ENCODE measurements at regions not wholly inside any gene's neighbourhood (a gene's known extent, or its start where the extent isn't known, plus 50 kb on each side); places are given as distances from the start of the nearest gene placed in this dataset.

DNA sequence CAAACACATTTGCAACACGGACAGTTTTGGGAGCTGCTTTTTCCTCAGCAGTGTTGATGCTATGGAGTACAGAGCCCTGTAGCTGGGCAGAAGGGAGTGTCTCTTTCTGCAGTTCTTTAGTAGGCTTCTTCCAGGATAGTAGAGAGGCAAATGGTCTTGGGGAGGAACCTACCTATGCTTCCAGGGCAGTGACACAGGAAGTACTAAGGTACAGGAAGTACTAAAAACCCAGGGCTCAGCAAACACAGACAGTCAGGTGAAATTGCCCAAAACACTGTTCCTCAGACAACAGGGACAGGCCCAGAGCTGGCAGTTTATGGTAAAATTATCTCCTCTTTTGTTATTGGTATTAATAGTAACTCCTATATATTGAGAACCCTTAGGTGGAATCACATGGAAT lies 217.6 kb downstream of the TTC8 start:
- TF ChIP-seq CTCF (IDR thresholded peaks at IDR 0.05) = no peak
- no peak for TF ChIP-seq POLR2A (IDR thresholded peaks at IDR 0.05)
- TF ChIP-seq POLR2AphosphoS5 (IDR thresholded peaks at IDR 0.05) = no peak
- TF ChIP-seq EP300 (IDR thresholded peaks at IDR 0.05) = no peak

All from sigmoid colon (tissue), 4 donors.